WTC11 (cell line): ENCODE measurements at regions not wholly inside any gene's neighbourhood (a gene's known extent, or its start where the extent isn't known, plus 50 kb on each side); places are given as distances from the start of the nearest gene placed in this dataset.

Experiments used
- ATAC-seq: fragments of 200-7000 bp; cut with Tn5 transposase; 2 replicates; pipeline ENCODE4 v1.10.0; 2021; ENCODE audit warnings: mild to moderate bottlenecking, moderate library complexity
- CTCF ChIA-PET: fragments of 300-600 bp; sonication (Branson Sonifier 250); formaldehyde crosslinking; loops from one replicate; lab custom pipeline; 2021; ENCODE audit warnings: antibody characterized with exemption; lab: Charles Lee
- POLR2A ChIA-PET: fragments of 350-600 bp; sonication (Branson Sonifier 250); formaldehyde crosslinking; loops from one replicate; lab custom pipeline; 2021; ENCODE audit warnings: antibody characterized with exemption; lab: Charles Lee
- DNase-seq: peaks from one replicate; pipeline ENCODE4 v3.0.0; 2021; ENCODE audit warnings: low spot score
- H3K27ac Mint-ChIP-seq: 2 replicates; pipeline ENCODE4 v1.8.0; 2021; ENCODE audit warnings: mixed read lengths
- H3K27me3 Mint-ChIP-seq: 2 replicates; pipeline ENCODE4 v1.8.0; 2021; ENCODE audit warnings: low read depth, mild to moderate bottlenecking, moderate library complexity, mixed read lengths
- H3K36me3 Mint-ChIP-seq: 2 replicates; pipeline ENCODE4 v1.8.0; 2021; ENCODE audit warnings: mixed read lengths
- H3K4me1 Mint-ChIP-seq: 2 replicates; pipeline ENCODE4 v1.8.0; 2022; ENCODE audit warnings: mixed read lengths
- H3K4me3 Mint-ChIP-seq: 2 replicates; pipeline ENCODE4 v1.8.0; 2021; ENCODE audit warnings: mild to moderate bottlenecking, moderate library complexity, mixed read lengths
- H3K9me3 Mint-ChIP-seq: 2 replicates; pipeline ENCODE4 v1.8.0; 2021; ENCODE audit warnings: mixed read lengths
- EMX1 ChIP-seq: fragments of 250-450 bp; sonication (Bioruptor Pico); IDR thresholded peaks from 2 replicates; pipeline ENCODE4 v1.8.0; 2021; ENCODE audit warnings: mild to moderate bottlenecking
- IRF2 ChIP-seq: sonication (generic); formaldehyde crosslinking; IDR thresholded peaks from 2 replicates; pipeline ENCODE4 v1.8.0; 2022; ENCODE audit warnings: low read depth, missing genetic modification reagents, borderline replicate concordance
- JUN ChIP-seq: sonication (generic); formaldehyde crosslinking; IDR thresholded peaks from 2 replicates; pipeline ENCODE4 v1.8.0; 2023; ENCODE audit warnings: mild to moderate bottlenecking, missing genetic modification reagents
- KAT7 ChIP-seq: sonication (generic); formaldehyde crosslinking; IDR thresholded peaks from 2 replicates; pipeline ENCODE4 v1.8.1; 2023; ENCODE audit warnings: missing genetic modification reagents, mild to moderate bottlenecking, borderline replicate concordance
- NFATC4 ChIP-seq: fragments of 250-450 bp; sonication (Bioruptor Pico); IDR thresholded peaks from 2 replicates; pipeline ENCODE4 v1.9.0; 2021; ENCODE audit warnings: mild to moderate bottlenecking
- NR3C1 ChIP-seq: sonication (generic); formaldehyde crosslinking; conservative IDR thresholded peaks from 2 replicates; pipeline ENCODE4 v1.8.1; 2023; ENCODE audit warnings: low read depth, mild to moderate bottlenecking, missing genetic modification reagents
- RELA ChIP-seq: sonication (generic); formaldehyde crosslinking; IDR thresholded peaks from 2 replicates; pipeline ENCODE4 v1.8.1; 2022; ENCODE audit warnings: missing genetic modification reagents, mild to moderate bottlenecking, borderline replicate concordance
- SOX15 ChIP-seq: fragments of 250-450 bp; sonication (Bioruptor Pico); IDR thresholded peaks from 2 replicates; pipeline ENCODE4 v1.9.0; 2021; ENCODE audit warnings: mild to moderate bottlenecking
- TCF7 ChIP-seq: sonication (generic); formaldehyde crosslinking; IDR thresholded peaks from 2 replicates; pipeline ENCODE4 v1.8.0; 2022; ENCODE audit warnings: mild to moderate bottlenecking, low read depth, missing genetic modification reagents, moderate library complexity
- TEAD4 ChIP-seq: sonication (generic); formaldehyde crosslinking; IDR thresholded peaks from 2 replicates; pipeline ENCODE4 v1.8.0; 2022; ENCODE audit warnings: mild to moderate bottlenecking, missing genetic modification reagents
- TP53 ChIP-seq: sonication (generic); formaldehyde crosslinking; IDR thresholded peaks from 2 replicates; pipeline ENCODE4 v1.8.1; 2023; ENCODE audit warnings: mild to moderate bottlenecking, missing genetic modification reagents
- USF2 ChIP-seq: sonication (generic); formaldehyde crosslinking; IDR thresholded peaks from 2 replicates; pipeline ENCODE4 v1.8.1; 2023; ENCODE audit warnings: mild to moderate bottlenecking, missing genetic modification reagents, moderate library complexity
- ZNF138 ChIP-seq: sonication (generic); formaldehyde crosslinking; conservative IDR thresholded peaks from 2 replicates; pipeline ENCODE4 v1.8.1; 2022; ENCODE audit warnings: mild to moderate bottlenecking, moderate library complexity, missing genetic modification reagents
- ZNF263 ChIP-seq: sonication (generic); formaldehyde crosslinking; IDR thresholded peaks from 2 replicates; pipeline ENCODE4 v1.8.1; 2022; ENCODE audit warnings: low read depth, mild to moderate bottlenecking, moderate library complexity, missing genetic modification reagents
- ZNF281 ChIP-seq: sonication (generic); formaldehyde crosslinking; IDR thresholded peaks from 2 replicates; pipeline ENCODE4 v1.8.0; 2023; ENCODE audit warnings: mild to moderate bottlenecking, missing genetic modification reagents
- ZNF416 ChIP-seq: fragments of 250-450 bp; sonication (Bioruptor Pico); IDR thresholded peaks from 2 replicates; pipeline ENCODE4 v1.9.0; 2021; ENCODE audit warnings: mild to moderate bottlenecking, inconsistent platforms
- ZNF423 ChIP-seq: fragments of 250-450 bp; sonication (Bioruptor Pico); IDR thresholded peaks from 2 replicates; pipeline ENCODE4 v2.1.2; 2022; ENCODE audit warnings: mild to moderate bottlenecking, moderate library complexity
- TF ChIP-seq, protein P1 (sequence below): fragments of 250-450 bp; sonication (Bioruptor Pico); IDR thresholded peaks from 2 replicates; pipeline ENCODE4 v1.9.0; 2021; ENCODE audit warnings: mild to moderate bottlenecking
- TF ChIP-seq, protein P2 (sequence below): sonication (generic); formaldehyde crosslinking; IDR thresholded peaks from 2 replicates; pipeline ENCODE4 v1.8.1; 2023; ENCODE audit warnings: mild to moderate bottlenecking, missing genetic modification reagents, moderate library complexity

- Mint-ChIP-seq H3K9me3 (peaks cover 33% of the 10 kb centered on the region), H3K27ac (no peak overlapping the region), H3K36me3 (peaks cover 12% of the 10 kb centered on the region), H3K4me3 (no peak overlapping the region), H3K27me3 (no peaks in the 10 kb centered on the region), H3K4me1 (peaks cover 6% of the 10 kb centered on the region)
- ChIA-PET POLR2A (interaction anchor here (0.6 kb wide), 1 partner anchor 9 kb away, joined by 4 read pairs; no protein-coding TSS in a partner anchor), CTCF (no interaction called here)
- peak; percentile 46; the same call in 1 of the 2 replicates for ATAC-seq
- DNase-seq = no peak
- TF ChIP-seq, protein P1, sequence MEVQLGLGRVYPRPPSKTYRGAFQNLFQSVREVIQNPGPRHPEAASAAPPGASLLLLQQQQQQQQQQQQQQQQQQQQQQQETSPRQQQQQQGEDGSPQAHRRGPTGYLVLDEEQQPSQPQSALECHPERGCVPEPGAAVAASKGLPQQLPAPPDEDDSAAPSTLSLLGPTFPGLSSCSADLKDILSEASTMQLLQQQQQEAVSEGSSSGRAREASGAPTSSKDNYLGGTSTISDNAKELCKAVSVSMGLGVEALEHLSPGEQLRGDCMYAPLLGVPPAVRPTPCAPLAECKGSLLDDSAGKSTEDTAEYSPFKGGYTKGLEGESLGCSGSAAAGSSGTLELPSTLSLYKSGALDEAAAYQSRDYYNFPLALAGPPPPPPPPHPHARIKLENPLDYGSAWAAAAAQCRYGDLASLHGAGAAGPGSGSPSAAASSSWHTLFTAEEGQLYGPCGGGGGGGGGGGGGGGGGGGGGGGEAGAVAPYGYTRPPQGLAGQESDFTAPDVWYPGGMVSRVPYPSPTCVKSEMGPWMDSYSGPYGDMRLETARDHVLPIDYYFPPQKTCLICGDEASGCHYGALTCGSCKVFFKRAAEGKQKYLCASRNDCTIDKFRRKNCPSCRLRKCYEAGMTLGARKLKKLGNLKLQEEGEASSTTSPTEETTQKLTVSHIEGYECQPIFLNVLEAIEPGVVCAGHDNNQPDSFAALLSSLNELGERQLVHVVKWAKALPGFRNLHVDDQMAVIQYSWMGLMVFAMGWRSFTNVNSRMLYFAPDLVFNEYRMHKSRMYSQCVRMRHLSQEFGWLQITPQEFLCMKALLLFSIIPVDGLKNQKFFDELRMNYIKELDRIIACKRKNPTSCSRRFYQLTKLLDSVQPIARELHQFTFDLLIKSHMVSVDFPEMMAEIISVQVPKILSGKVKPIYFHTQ (CRISPR knock-in tag) = no peak
- no peak for TF ChIP-seq JUN (CRISPR knock-in tag)
- no peak for TF ChIP-seq ZNF281 (CRISPR knock-in tag)
- no peak for TF ChIP-seq ZNF263 (CRISPR knock-in tag)
- TF ChIP-seq USF2 (CRISPR knock-in tag) = no peak
- TF ChIP-seq KAT7 (CRISPR knock-in tag) = no peak
- TF ChIP-seq ZNF416 = no peak
- TF ChIP-seq ZNF423 (CRISPR knock-in tag) = no peak
- TF ChIP-seq, protein P2, sequence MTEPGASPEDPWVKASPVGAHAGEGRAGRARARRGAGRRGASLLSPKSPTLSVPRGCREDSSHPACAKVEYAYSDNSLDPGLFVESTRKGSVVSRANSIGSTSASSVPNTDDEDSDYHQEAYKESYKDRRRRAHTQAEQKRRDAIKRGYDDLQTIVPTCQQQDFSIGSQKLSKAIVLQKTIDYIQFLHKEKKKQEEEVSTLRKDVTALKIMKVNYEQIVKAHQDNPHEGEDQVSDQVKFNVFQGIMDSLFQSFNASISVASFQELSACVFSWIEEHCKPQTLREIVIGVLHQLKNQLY (CRISPR knock-in tag) = no peak
- no peak for TF ChIP-seq NFATC4 (CRISPR knock-in tag)
- TF ChIP-seq SOX15 (CRISPR knock-in tag) = no peak
- no peak for TF ChIP-seq TP53 (CRISPR knock-in tag)
- no peak for TF ChIP-seq RELA (CRISPR knock-in tag)
- no peak for TF ChIP-seq ZNF138
- TF ChIP-seq TCF7 (CRISPR knock-in tag) = no peak
- TF ChIP-seq IRF2 = no peak
- no peak for TF ChIP-seq NR3C1 (CRISPR knock-in tag)
- TF ChIP-seq EMX1 (CRISPR knock-in tag) = no peak
Observed at GRCh38 chr4:107115185-107115847, 79.2 kb upstream of the DKK2 start.

- CTCF ChIA-PET = no interaction called here
- DNase-seq (no peak), ATAC-seq (no peak)
- H3K4me1 Mint-ChIP-seq = no peaks in the 10 kb centered on the region; the same call in 1 of the 2 replicates
- no peak overlapping the region for H3K27ac Mint-ChIP-seq
- POLR2A ChIA-PET = no interaction called here
- H3K27me3 Mint-ChIP-seq = no peaks in the 10 kb centered on the region
- TF ChIP-seq TEAD4 (CRISPR knock-in tag) = no peak
- TF ChIP-seq, all 79 proteins: peak for 0
- Mint-ChIP-seq H3K4me3 (no peak overlapping the region), H3K36me3 (peaks cover 12% of the 10 kb centered on the region), H3K9me3 (peaks cover 33% of the 10 kb centered on the region)
Observed at GRCh38 chr4:107114059-107114458, 77.9 kb upstream of the DKK2 start.
